AG09319 (cell line): ENCODE measurements at regions not wholly inside any gene's neighbourhood (a gene's known extent, or its start where the extent isn't known, plus 50 kb on each side); places are given as distances from the start of the nearest gene placed in this dataset.

Experiments used
- DNase-seq: peaks from one replicate; pipeline ENCODE4 v3.0.0-alpha.2; 2010; ENCODE audit warnings: low read depth; ENCODE audit errors: extremely low read depth
- CTCF ChIP-seq: IDR thresholded peaks from 2 replicates; pipeline ENCODE4 v1.5.1; 2011; ENCODE audit warnings: low read depth, mild to moderate bottlenecking, inconsistent platforms, low read length, moderate library complexity

- DNase-seq = no peak
- TF ChIP-seq CTCF = no peak
Observed at GRCh38 chr5:59956130-59956783, 62.7 kb upstream of the PDE4D start.

GRCh38 chr5:59955241-59955640, 61.7 kb upstream of the PDE4D start:
- no peak for TF ChIP-seq CTCF
- no peak for DNase-seq

GRCh38 chr5:59943452-59944113, 50.1 kb upstream of the PDE4D start:
- no peak for TF ChIP-seq CTCF
- no peak for DNase-seq
